Esophagus squamous epithelium (tissue), 4 donors: ENCODE measurements at regions not wholly inside any gene's neighbourhood (a gene's known extent, or its start where the extent isn't known, plus 50 kb on each side); places are given as distances from the start of the nearest gene placed in this dataset.

Experiments used
- CTCF ChIP-seq, 6 experiments: fragments of 450-650 bp in 4 of 6; fragments of 200-600 bp in 2 of 6; sonication (generic) in 2 of 6; IDR thresholded peaks; one replicate each; pipeline ENCODE4 v1.5.1; 2016 to 2019; ENCODE audit warnings: antibody characterized with exemption in 6 of 6, mild to moderate bottlenecking in 4 of 6, moderate library complexity in 4 of 6
- POLR2A ChIP-seq, 4 donors: fragments of 450-650 bp; IDR thresholded peaks; one replicate each; pipeline ENCODE4 v1.6.1; 2017; ENCODE audit warnings: antibody characterized with exemption in 4 of 4, mild to moderate bottlenecking in 4 of 4, moderate library complexity in 3 of 4

GRCh38 chr16:25546791-25547190 is 145.0 kb upstream of the HS3ST4 start:
- TF ChIP-seq CTCF (IDR thresholded peaks at IDR 0.05) (no peak), POLR2A (IDR thresholded peaks at IDR 0.05) (no peak)
